ENCODE measurements at regions not wholly inside any gene's neighbourhood (a gene's known extent, or its start where the extent isn't known, plus 50 kb on each side); places are given as distances from the start of the nearest gene placed in this dataset.

GRCh38 chr4:123990310-123990870, 593.8 kb downstream of the SPRY1 start:
- no peak for TF ChIP-seq CTCF (IDR thresholded peaks at IDR 0.05)
- no peak for TF ChIP-seq POLR2A (IDR thresholded peaks at IDR 0.05)

All from esophagus squamous epithelium (tissue), 4 donors.